ENCODE measurements at regions not wholly inside any gene's neighbourhood (a gene's known extent, or its start where the extent isn't known, plus 50 kb on each side); places are given as distances from the start of the nearest gene placed in this dataset.

- Histone ChIP-seq H3K4me1 (ENCODE audit: insufficient read depth, low read length) (no peaks in the 10 kb centered on the region), H4K91ac (ENCODE audit: insufficient read length, low read depth, low read length) (no peak overlapping the region), H2BK20ac (ENCODE audit: low read depth, low read length, poor library complexity, severe bottlenecking) (no peak overlapping the region), H3K56ac (ENCODE audit: insufficient read length, low read depth, low read length) (no peak overlapping the region), H3K14ac (ENCODE audit: insufficient read depth, low read length) (no peak overlapping the region), H4K8ac (replicated peaks; ENCODE audit: insufficient read length, low read depth, low read length) (no peak overlapping the region), H2AK5ac (ENCODE audit: insufficient read length, low read length) (no peak overlapping the region), H3K4ac (ENCODE audit: low read depth, low read length) (no peak overlapping the region), H3K23me2 (ENCODE audit: insufficient read length, low read depth, low read length, poor library complexity, severe bottlenecking) (no peaks in the 10 kb centered on the region), H3K27ac (ENCODE audit: insufficient read length, low read depth, low read length) (no peak overlapping the region), H2BK15ac (ENCODE audit: low read depth, low read length) (no peak overlapping the region), H3K9ac (ENCODE audit: extremely low read depth, insufficient read length, low read length) (no peak overlapping the region), H4K20me1 (ENCODE audit: control insufficient read depth, insufficient read depth, insufficient read length) (no peaks in the 10 kb centered on the region), H3K79me2 (ENCODE audit: insufficient read depth, low read length) (no peaks in the 10 kb centered on the region), H3K23ac (ENCODE audit: insufficient read length, low read depth, low read length) (no peak overlapping the region), H3K79me1 (ENCODE audit: insufficient read depth, low read depth, low read length, poor library complexity, severe bottlenecking) (no peaks in the 10 kb centered on the region), H3K9me3 (ENCODE audit: control insufficient read depth, low read depth, low read length) (no peaks in the 10 kb centered on the region), H3K27me3 (ENCODE audit: insufficient read depth, low read length) (no peaks in the 10 kb centered on the region), H3T11ph (ENCODE audit: low read length) (no peak overlapping the region), H3K4me2 (ENCODE audit: insufficient read depth, insufficient read length, low read length) (no peak overlapping the region), H3K18ac (ENCODE audit: insufficient read length, low read depth, low read length) (no peak overlapping the region), H2BK5ac (ENCODE audit: insufficient read length, low read length) (no peak overlapping the region), H2BK120ac (ENCODE audit: low read depth, low read length, poor library complexity, severe bottlenecking) (no peak overlapping the region), H2BK12ac (ENCODE audit: insufficient read length, low read depth, low read length) (no peak overlapping the region), H2AFZ (ENCODE audit: low read length) (no peak overlapping the region), H4K5ac (ENCODE audit: insufficient read length, low read depth, low read length) (no peak overlapping the region)
- no peak for TF ChIP-seq CTCF (conservative IDR thresholded peaks at IDR 0.05)
- Mint-ChIP-seq H3K4me3 (no peak overlapping the region), H3K36me3 (ENCODE audit: insufficient read depth in 1 of 3, low read depth in 3 of 3) (peaks cover 0 to 4% (median 0%) of the 10 kb centered on the region in 3 experiments; a peak in 1 of 7 replicates), H3K4me1 (peaks cover 4% of the 10 kb centered on the region in 2 experiments; a peak in 2 of 4 replicates), H3K9me3 (no peaks in the 10 kb centered on the region), H3K27me3 (ENCODE audit: low read depth) (no peaks in the 10 kb centered on the region), H3K27ac (no peak overlapping the region)
- DNase-seq = no peak
- no CpG with 5 or more reads among the region's 2 CpGs for WGBS (ENCODE audit: extremely low coverage, insufficient read length, low lambda C conversion rate)
Observed at GRCh38 chr1:55445416-55445815, 230.3 kb upstream of the USP24 start.

Measured in H9 (cell line).